Stomach (tissue), 8 donors: ENCODE measurements at regions not wholly inside any gene's neighbourhood (a gene's known extent, or its start where the extent isn't known, plus 50 kb on each side); places are given as distances from the start of the nearest gene placed in this dataset.

Experiments used
- DNase-seq, 2 donors: peaks; one replicate each; pipeline versions ENCODE4 v3.0.0 to v3.0.0-alpha.2; 2013 to 2019
- H3K27ac ChIP-seq, 5 donors: fragments of 200-600 bp in 4 of 5; sonication (generic) in 4 of 5; one replicate each; pipeline ENCODE4 v1.5.1; 2013 to 2019; ENCODE audit warnings: mild to moderate bottlenecking in 1 of 5, moderate library complexity in 1 of 5
- H3K27me3 ChIP-seq, 3 donors: fragments of 200-600 bp; sonication (generic); one replicate each; pipeline ENCODE4 v1.5.1; 2017 to 2019; ENCODE audit warnings: mixed run types in 1 of 3
- H3K36me3 ChIP-seq, 4 donors: fragments of 200-600 bp; sonication (generic); 1 replicate in 3 of 4; 2 replicates in 1 of 4; pipeline ENCODE4 v1.5.1; 2016 to 2019
- H3K4me1 ChIP-seq, 4 donors: fragments of 200-600 bp; sonication (generic); one replicate each; pipeline ENCODE4 v1.5.1; 2016 to 2019
- H3K4me3 ChIP-seq, 4 donors: fragments of 200-600 bp; sonication (generic) in 3 of 4; one replicate each; pipeline ENCODE4 v1.5.1; 2016 to 2019; ENCODE audit warnings: mild to moderate bottlenecking in 1 of 4
- H3K9me3 ChIP-seq, 4 donors: fragments of 200-600 bp; sonication (generic); one replicate each; pipeline ENCODE4 v1.5.1; 2016 to 2019
- EP300 ChIP-seq: sonication (generic); formaldehyde crosslinking; IDR thresholded peaks from one replicate; pipeline ENCODE4 v1.6.1; 2017; ENCODE audit warnings: antibody characterized with exemption
- POLR2A ChIP-seq, 4 donors: fragments of 450-650 bp; IDR thresholded peaks; one replicate each; pipeline ENCODE4 v1.6.1; 2016; ENCODE audit warnings: antibody characterized with exemption in 4 of 4, control low read depth in 2 of 4, mild to moderate bottlenecking in 1 of 4, moderate library complexity in 1 of 4
- POLR2AphosphoS5 ChIP-seq, 3 donors: sonication (generic); formaldehyde crosslinking; IDR thresholded peaks; one replicate each; pipeline ENCODE4 v1.6.1; 2016; ENCODE audit warnings: antibody characterized with exemption in 3 of 3
- WGBS, 5 donors: extraction: QIAGEN DNeasy Blood & Tissue Kit in 3 of 5; methylation state at CpG; one replicate each; pipeline versions ENCODE4 v1.1.5 to v1.1.7; 2013 to 2018; 5-methylcytosine and 5-hydroxymethylcytosine counted together
- intact Hi-C: fragments of 100-400 bp; cut with DNase I; formaldehyde crosslinking; loops from one replicate; pipeline ENCODE4 v1.15.1; 2023; ENCODE audit warnings: low total_unique reads
- TF ChIP-seq, protein P1 (sequence below), 7 experiments: fragments of 450-650 bp in 4 of 7; fragments of 200-600 bp in 3 of 7; sonication (generic) in 3 of 7; IDR thresholded peaks; one replicate each; pipeline ENCODE4 v1.5.1; 2016 to 2019; ENCODE audit warnings: antibody characterized with exemption in 7 of 7, control low read depth in 2 of 7, mild to moderate bottlenecking in 1 of 7
- donor health status: healthy with polysubstance abuse.
- donor health status: Bipolar disorder and iron deficiency.
- donor health status: healthy.

DNA sequence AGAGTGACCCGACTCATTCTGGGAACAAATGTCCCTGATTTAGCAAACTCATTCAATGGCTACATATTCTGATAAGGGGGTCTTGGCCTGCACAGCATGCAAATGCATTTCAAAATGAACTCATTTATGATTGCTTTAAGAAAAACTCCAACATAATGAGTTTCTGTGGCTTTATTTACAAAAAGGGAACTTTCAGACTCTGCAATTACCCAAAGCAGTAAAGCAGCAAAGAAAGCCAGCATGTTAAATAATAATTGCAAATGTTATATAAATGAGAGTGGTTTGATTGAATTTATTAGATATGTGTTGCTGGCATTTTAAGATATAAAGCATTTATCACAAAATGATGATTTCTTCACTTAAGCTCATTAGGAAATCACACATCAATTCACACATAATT, 295.7 kb downstream of the FBXW7 start:
- no peak overlapping the region for H3K27ac ChIP-seq
- H3K27me3 ChIP-seq = no peaks in the 10 kb centered on the region
- TF ChIP-seq, protein P1, sequence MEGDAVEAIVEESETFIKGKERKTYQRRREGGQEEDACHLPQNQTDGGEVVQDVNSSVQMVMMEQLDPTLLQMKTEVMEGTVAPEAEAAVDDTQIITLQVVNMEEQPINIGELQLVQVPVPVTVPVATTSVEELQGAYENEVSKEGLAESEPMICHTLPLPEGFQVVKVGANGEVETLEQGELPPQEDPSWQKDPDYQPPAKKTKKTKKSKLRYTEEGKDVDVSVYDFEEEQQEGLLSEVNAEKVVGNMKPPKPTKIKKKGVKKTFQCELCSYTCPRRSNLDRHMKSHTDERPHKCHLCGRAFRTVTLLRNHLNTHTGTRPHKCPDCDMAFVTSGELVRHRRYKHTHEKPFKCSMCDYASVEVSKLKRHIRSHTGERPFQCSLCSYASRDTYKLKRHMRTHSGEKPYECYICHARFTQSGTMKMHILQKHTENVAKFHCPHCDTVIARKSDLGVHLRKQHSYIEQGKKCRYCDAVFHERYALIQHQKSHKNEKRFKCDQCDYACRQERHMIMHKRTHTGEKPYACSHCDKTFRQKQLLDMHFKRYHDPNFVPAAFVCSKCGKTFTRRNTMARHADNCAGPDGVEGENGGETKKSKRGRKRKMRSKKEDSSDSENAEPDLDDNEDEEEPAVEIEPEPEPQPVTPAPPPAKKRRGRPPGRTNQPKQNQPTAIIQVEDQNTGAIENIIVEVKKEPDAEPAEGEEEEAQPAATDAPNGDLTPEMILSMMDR (IDR thresholded peaks at IDR 0.05) = no peak
- TF ChIP-seq POLR2AphosphoS5 (IDR thresholded peaks at IDR 0.05) (no peak), POLR2A (IDR thresholded peaks at IDR 0.05) (no peak), EP300 (no peak)
- H3K4me3 ChIP-seq = no peak overlapping the region
- DNase-seq = no peak
- H3K36me3 ChIP-seq = no peaks in the 10 kb centered on the region
- WGBS, 5 donors = 81 to 94% (median 88%) methylated on average over 1 of the region's 1 CpG
- no peaks in the 10 kb centered on the region for H3K4me1 ChIP-seq
- intact Hi-C loops = no loop called here
- no peaks in the 10 kb centered on the region for H3K9me3 ChIP-seq

DNA sequence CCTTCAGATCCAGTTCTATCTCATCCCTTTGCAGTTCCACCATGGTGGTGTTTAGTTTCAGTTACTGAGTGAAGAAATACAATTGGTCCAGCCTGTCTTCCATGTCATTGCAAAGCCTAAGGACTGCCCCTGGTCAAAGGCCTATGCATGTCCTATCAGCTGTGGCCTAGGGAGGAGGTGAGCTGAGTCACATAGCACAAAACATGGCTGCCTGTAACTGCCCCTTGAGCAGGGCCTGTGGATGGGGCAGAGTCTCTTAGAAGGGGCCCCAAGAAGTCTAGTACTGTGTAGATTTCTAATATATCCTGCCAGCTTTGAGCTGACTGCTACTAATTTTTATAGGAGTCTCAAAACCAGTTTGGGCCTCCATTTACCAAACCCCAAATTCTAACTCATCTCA, 296.7 kb downstream of the FBXW7 start:
- H3K27ac ChIP-seq = no peak overlapping the region
- intact Hi-C loops = no loop called here
- no peaks in the 10 kb centered on the region for H3K4me1 ChIP-seq
- H3K36me3 ChIP-seq = no peaks in the 10 kb centered on the region
- no peak overlapping the region for H3K4me3 ChIP-seq
- H3K27me3 ChIP-seq = no peaks in the 10 kb centered on the region
- DNase-seq = no peak
- no peaks in the 10 kb centered on the region for H3K9me3 ChIP-seq
- TF ChIP-seq EP300 = no peak
- TF ChIP-seq POLR2AphosphoS5 (IDR thresholded peaks at IDR 0.05) = no peak
- TF ChIP-seq, protein P1 (IDR thresholded peaks at IDR 0.05) = no peak
- no peak for TF ChIP-seq POLR2A (IDR thresholded peaks at IDR 0.05)

DNA sequence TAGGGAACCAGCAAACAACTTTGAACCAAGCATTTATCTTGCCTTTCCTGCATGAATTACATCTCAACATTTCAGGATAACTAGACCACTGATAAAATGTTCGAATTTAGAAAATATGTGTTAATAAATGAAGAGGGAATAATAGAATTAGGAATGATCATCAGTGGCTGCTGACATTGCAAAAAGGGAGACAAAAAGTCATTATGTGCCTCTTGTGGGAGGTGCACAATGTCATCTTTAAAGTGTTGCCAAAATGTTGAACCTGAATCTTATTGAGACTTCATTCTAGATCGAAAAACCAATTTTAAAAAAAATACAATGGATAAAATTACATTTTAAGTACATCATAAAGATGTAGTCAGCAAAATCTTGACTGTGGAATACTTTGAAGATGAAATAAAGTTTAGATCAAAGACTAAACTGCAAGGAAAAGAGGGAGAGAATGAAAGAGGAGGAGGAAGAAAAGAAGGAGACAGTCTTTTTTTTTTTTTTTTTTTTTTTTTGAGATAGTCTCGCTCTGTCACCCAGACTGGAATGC, 299.3 kb downstream of the FBXW7 start:
- H3K4me1 ChIP-seq = no peaks in the 10 kb centered on the region
- WGBS, 5 donors = 81 to 88% (median 84%) methylated on average over 2 to 3 of the region's 3 CpGs
- no peaks in the 10 kb centered on the region for H3K27me3 ChIP-seq
- no peak overlapping the region for H3K27ac ChIP-seq
- H3K9me3 ChIP-seq = no peaks in the 10 kb centered on the region
- DNase-seq = no peak
- TF ChIP-seq POLR2A (IDR thresholded peaks at IDR 0.05) (no peak), EP300 (no peak), POLR2AphosphoS5 (IDR thresholded peaks at IDR 0.05) (no peak)
- TF ChIP-seq, protein P1 (IDR thresholded peaks at IDR 0.05) = no peak
- no peaks in the 10 kb centered on the region for H3K36me3 ChIP-seq
- intact Hi-C loops = no loop called here
- H3K4me3 ChIP-seq = no peak overlapping the region

DNA sequence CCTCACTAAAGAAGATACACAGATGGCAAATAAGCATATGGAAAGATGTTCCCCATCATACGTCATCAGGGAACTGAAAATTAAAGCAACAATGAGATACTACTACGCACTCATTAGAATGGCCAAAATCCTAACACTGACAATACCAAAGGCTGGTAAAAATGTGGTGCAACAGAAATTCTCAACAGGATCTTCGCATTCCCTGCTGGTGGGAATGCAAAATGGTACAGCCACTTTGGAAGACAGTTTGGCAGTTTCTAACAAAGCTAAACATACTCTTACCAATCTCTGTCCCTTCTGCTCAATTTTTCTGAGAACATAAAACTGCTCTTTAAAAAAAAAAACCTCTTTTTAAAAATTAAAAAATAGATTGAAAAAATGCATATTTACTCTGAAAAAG, 300.2 kb downstream of the FBXW7 start:
- Histone ChIP-seq H3K9me3 (no peaks in the 10 kb centered on the region), H3K4me3 (no peak overlapping the region), H3K27me3 (no peaks in the 10 kb centered on the region), H3K27ac (no peak overlapping the region), H3K4me1 (no peaks in the 10 kb centered on the region), H3K36me3 (no peaks in the 10 kb centered on the region)
- no peak for DNase-seq
- TF ChIP-seq, protein P1 (IDR thresholded peaks at IDR 0.05) = no peak
- no peak for TF ChIP-seq EP300
- no peak for TF ChIP-seq POLR2A (IDR thresholded peaks at IDR 0.05)
- TF ChIP-seq POLR2AphosphoS5 (IDR thresholded peaks at IDR 0.05) = no peak
- intact Hi-C loops = no loop called here
- 80 to 97% (median 92%) methylated on average over 3 of the region's 3 CpGs for WGBS, 5 donors
